MM.1S (cell line): ENCODE measurements at regions not wholly inside any gene's neighbourhood (a gene's known extent, or its start where the extent isn't known, plus 50 kb on each side); places are given as distances from the start of the nearest gene placed in this dataset.

ENCODE experiments used
- DNase-seq: peaks from one replicate; pipeline ENCODE4 v3.0.0-alpha.2; 2015
- H2AFZ ChIP-seq: fragments of 300-600 bp; sonication (generic); 2 replicates; pipeline ENCODE4 v1.6.0; 2016; ENCODE audit warnings: antibody characterized with exemption, low read length
- H3F3A ChIP-seq: fragments of 300-600 bp; sonication (generic); 2 replicates; pipeline ENCODE4 v1.6.1; 2016; ENCODE audit warnings: mild to moderate bottlenecking, antibody characterized with exemption, low read length, moderate library complexity, mixed read lengths; ENCODE audit not compliant: insufficient read depth
- H3K27ac ChIP-seq: fragments of 300-600 bp; sonication (generic); 2 replicates; pipeline ENCODE4 v1.5.1; 2016; ENCODE audit warnings: mild to moderate bottlenecking, low read length
- H3K27me3 ChIP-seq: fragments of 300-600 bp; sonication (generic); replicated peaks from 2 replicates; pipeline ENCODE4 v1.6.0; 2016; ENCODE audit warnings: low read length; ENCODE audit not compliant: insufficient read depth
- H3K36me3 ChIP-seq: fragments of 300-600 bp; sonication (generic); replicated peaks from 2 replicates; pipeline ENCODE4 v1.6.1; 2016; ENCODE audit warnings: mild to moderate bottlenecking, low read length, mixed read lengths; ENCODE audit not compliant: insufficient read depth
- H3K4me1 ChIP-seq: fragments of 300-600 bp; sonication (generic); 2 replicates; pipeline ENCODE4 v1.6.1; 2016; ENCODE audit warnings: low read length, mixed read lengths
- H3K4me2 ChIP-seq: fragments of 300-600 bp; sonication (generic); 2 replicates; pipeline ENCODE4 v1.6.0; 2016; ENCODE audit warnings: low read depth, low read length
- H3K4me3 ChIP-seq: fragments of 300-600 bp; sonication (generic); 2 replicates; pipeline ENCODE4 v1.5.1; 2016; ENCODE audit warnings: low read length, mixed read lengths
- H3K79me2 ChIP-seq: fragments of 300-600 bp; sonication (generic); 2 replicates; pipeline ENCODE4 v1.6.1; 2016; ENCODE audit warnings: mixed run types, low read length, mixed read lengths
- H3K9ac ChIP-seq: fragments of 300-600 bp; sonication (generic); 2 replicates; pipeline ENCODE4 v1.6.1; 2016; ENCODE audit warnings: low read length, mixed read lengths
- H3K9me2 ChIP-seq: fragments of 300-600 bp; sonication (generic); replicated peaks from 2 replicates; pipeline ENCODE4 v1.6.1; 2016; ENCODE audit warnings: mild to moderate bottlenecking, low read length, mixed read lengths; ENCODE audit not compliant: insufficient read depth
- H3K9me3 ChIP-seq: fragments of 300-600 bp; sonication (generic); replicated peaks from 2 replicates; pipeline ENCODE4 v1.6.1; 2016; ENCODE audit warnings: mild to moderate bottlenecking, low read length, mixed read lengths; ENCODE audit not compliant: insufficient read depth
- H4K20me1 ChIP-seq: fragments of 300-600 bp; sonication (generic); 2 replicates; pipeline ENCODE4 v1.6.1; 2016; ENCODE audit warnings: mild to moderate bottlenecking, low read length, moderate library complexity, mixed read lengths; ENCODE audit not compliant: insufficient read depth
- EZH2 ChIP-seq: fragments of 300-600 bp; sonication (generic); optimal IDR thresholded peaks from 2 replicates; pipeline ENCODE3; 2017; ENCODE audit warnings: low read depth, mild to moderate bottlenecking, antibody characterized with exemption, low read length, mixed read lengths
- EZH2phosphoT487 ChIP-seq: fragments of 300-600 bp; sonication (generic); IDR thresholded peaks from 2 replicates; pipeline ENCODE4 v1.6.1; 2018; ENCODE audit warnings: antibody characterized with exemption, low read length
- TF ChIP-seq, protein P1 (sequence below): fragments of 300-600 bp; sonication (generic); IDR thresholded peaks from 2 replicates; pipeline ENCODE4 v1.5.1; 2016; ENCODE audit warnings: antibody characterized with exemption, low read length, mixed read lengths

DNA sequence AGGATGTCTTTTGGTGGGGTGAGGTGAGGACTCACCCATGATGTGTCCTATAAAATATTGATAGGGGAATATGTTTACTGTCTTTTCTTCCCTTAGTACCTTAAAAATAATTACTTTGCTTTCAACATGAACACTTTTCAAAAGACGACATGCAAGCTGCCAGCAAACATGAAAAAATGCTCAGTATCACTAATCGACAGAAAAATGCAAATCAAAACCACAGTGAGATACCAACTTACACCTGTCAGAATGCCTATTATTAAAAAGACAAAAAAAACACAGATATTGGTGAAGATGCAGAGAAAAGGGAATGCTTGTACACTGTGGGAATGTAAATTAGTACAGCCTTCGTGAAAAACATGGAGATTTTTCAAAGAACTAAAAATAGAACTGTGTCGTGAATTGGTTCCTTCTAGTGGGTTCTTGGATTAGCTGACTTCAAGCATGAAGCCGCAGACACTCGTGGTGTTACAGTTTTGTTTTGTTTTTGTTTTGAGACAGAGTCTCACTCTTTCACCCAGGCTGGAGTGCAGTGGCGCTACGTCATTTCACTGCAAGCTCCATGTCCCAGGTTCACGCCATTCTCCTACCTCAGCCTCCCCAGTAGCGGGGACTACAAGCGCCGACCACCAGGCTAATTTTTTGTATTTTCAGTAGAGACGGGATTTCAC lies 160.9 kb downstream of the FGF9 start:
- H3K4me3 ChIP-seq: no peak overlapping the region
- H3K4me2 ChIP-seq: no peak overlapping the region
- DNase-seq: no peak
- H3K9me3 ChIP-seq: no peaks in the 10 kb centered on the region
- no peaks in the 10 kb centered on the region for H3K9me2 ChIP-seq
- H2AFZ ChIP-seq: no peak overlapping the region
- no peak overlapping the region for H3K9ac ChIP-seq
- no peak overlapping the region for H3K27ac ChIP-seq
- H4K20me1 ChIP-seq: no peaks in the 10 kb centered on the region
- no peaks in the 10 kb centered on the region for H3F3A ChIP-seq
- no peaks in the 10 kb centered on the region for H3K27me3 ChIP-seq
- no peaks in the 10 kb centered on the region for H3K79me2 ChIP-seq
- TF ChIP-seq EZH2 (no peak), EZH2phosphoT487 (no peak)
- TF ChIP-seq, protein P1, sequence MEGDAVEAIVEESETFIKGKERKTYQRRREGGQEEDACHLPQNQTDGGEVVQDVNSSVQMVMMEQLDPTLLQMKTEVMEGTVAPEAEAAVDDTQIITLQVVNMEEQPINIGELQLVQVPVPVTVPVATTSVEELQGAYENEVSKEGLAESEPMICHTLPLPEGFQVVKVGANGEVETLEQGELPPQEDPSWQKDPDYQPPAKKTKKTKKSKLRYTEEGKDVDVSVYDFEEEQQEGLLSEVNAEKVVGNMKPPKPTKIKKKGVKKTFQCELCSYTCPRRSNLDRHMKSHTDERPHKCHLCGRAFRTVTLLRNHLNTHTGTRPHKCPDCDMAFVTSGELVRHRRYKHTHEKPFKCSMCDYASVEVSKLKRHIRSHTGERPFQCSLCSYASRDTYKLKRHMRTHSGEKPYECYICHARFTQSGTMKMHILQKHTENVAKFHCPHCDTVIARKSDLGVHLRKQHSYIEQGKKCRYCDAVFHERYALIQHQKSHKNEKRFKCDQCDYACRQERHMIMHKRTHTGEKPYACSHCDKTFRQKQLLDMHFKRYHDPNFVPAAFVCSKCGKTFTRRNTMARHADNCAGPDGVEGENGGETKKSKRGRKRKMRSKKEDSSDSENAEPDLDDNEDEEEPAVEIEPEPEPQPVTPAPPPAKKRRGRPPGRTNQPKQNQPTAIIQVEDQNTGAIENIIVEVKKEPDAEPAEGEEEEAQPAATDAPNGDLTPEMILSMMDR: no peak
- no peaks in the 10 kb centered on the region for H3K36me3 ChIP-seq
- no peaks in the 10 kb centered on the region for H3K4me1 ChIP-seq

DNA sequence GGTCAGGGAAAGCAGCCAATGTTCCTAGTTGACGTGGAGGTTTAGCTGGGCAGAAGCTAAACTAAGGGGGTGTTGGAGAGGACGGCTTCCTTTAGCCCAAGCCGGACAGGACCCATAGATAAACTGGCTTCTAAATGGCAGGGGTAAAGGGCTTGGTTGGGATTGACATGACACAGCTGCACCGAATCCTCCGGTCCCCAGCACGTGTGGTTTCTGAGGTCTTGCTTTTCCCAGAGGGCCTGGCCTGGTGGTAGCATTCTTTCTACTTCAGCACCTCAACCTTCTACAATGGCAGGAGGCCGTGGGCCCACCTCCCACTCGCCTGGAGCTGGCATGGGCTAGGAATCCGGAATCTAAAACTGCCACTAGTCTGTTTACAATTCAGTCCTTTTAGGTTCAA lies 163.0 kb downstream of the FGF9 start:
- Histone ChIP-seq H3K4me1 (no peaks in the 10 kb centered on the region), H3K9me2 (no peaks in the 10 kb centered on the region), H2AFZ (no peak overlapping the region), H3K79me2 (no peaks in the 10 kb centered on the region), H3K4me2 (no peak overlapping the region), H3K9me3 (no peaks in the 10 kb centered on the region), H3K27me3 (no peaks in the 10 kb centered on the region), H3K4me3 (no peak overlapping the region), H3K36me3 (no peaks in the 10 kb centered on the region), H3F3A (no peaks in the 10 kb centered on the region), H3K27ac (no peak overlapping the region), H3K9ac (no peak overlapping the region), H4K20me1 (no peaks in the 10 kb centered on the region)
- DNase-seq: no peak
- TF ChIP-seq EZH2phosphoT487: no peak
- no peak for TF ChIP-seq EZH2
- TF ChIP-seq, protein P1: no peak

DNA sequence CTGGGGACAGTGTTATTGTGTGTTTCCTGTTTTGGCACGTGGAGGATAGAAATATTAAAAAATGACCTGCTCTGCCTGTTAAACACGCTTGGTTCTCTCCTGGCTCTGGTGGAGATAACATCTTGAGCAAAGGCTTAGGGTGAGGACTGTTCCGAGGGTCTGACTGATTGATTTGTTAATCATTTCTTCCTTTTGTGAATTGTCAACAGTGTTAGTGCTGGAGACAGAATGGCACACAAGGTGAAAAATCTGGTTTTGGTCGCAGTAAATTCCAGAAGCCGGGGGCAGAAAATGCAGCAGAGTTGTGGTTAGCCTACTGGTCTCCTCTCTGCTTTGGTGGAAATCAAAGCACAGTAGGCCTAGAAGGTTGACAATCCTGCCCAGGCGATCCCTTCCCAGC lies 163.6 kb downstream of the FGF9 start:
- no peaks in the 10 kb centered on the region for H3K9me3 ChIP-seq
- DNase-seq: no peak
- H2AFZ ChIP-seq: no peak overlapping the region
- no peak overlapping the region for H3K4me3 ChIP-seq
- H3K27ac ChIP-seq: no peak overlapping the region
- H3K4me1 ChIP-seq: no peaks in the 10 kb centered on the region
- H3K4me2 ChIP-seq: no peak overlapping the region
- no peaks in the 10 kb centered on the region for H3F3A ChIP-seq
- no peaks in the 10 kb centered on the region for H4K20me1 ChIP-seq
- no peaks in the 10 kb centered on the region for H3K36me3 ChIP-seq
- H3K27me3 ChIP-seq: no peaks in the 10 kb centered on the region
- TF ChIP-seq EZH2phosphoT487: no peak
- TF ChIP-seq EZH2: no peak
- TF ChIP-seq, protein P1: no peak
- no peaks in the 10 kb centered on the region for H3K79me2 ChIP-seq
- no peaks in the 10 kb centered on the region for H3K9me2 ChIP-seq
- H3K9ac ChIP-seq: no peak overlapping the region
